GM12891 (cell line): ENCODE measurements at regions not wholly inside any gene's neighbourhood (a gene's known extent, or its start where the extent isn't known, plus 50 kb on each side); places are given as distances from the start of the nearest gene placed in this dataset.

Source experiments
- POLR2A ChIP-seq: IDR thresholded peaks from 2 replicates; pipeline ENCODE4 v1.6.1; 2011; ENCODE audit warnings: low read depth, low read length, control low read depth
- POLR2AphosphoS5 ChIP-seq: IDR thresholded peaks from 2 replicates; pipeline ENCODE4 v1.6.1; 2011; ENCODE audit warnings: low read depth, low read length, control low read depth
- SPI1 ChIP-seq: IDR thresholded peaks from 2 replicates; pipeline ENCODE4 v1.6.1; 2011; ENCODE audit warnings: low read depth, low read length, control low read depth

- no peak for TF ChIP-seq POLR2AphosphoS5
- no peak for TF ChIP-seq POLR2A
- peak; percentile 97 for TF ChIP-seq SPI1
These were observed 631.9 kb upstream of the ADGRL4 start for GRCh38 chr1:79638382-79638781.
